Esophagus muscularis mucosa (tissue), 3 donors: ENCODE measurements at regions not wholly inside any gene's neighbourhood (a gene's known extent, or its start where the extent isn't known, plus 50 kb on each side); places are given as distances from the start of the nearest gene placed in this dataset.

ENCODE experiments used
- POLR2A ChIP-seq: fragments of 450-650 bp; IDR thresholded peaks from one replicate; pipeline ENCODE4 v1.6.1; 2017; ENCODE audit warnings: antibody characterized with exemption, moderate library complexity, mild to moderate bottlenecking, low read depth
- POLR2AphosphoS5 ChIP-seq, 2 donors: sonication (generic); formaldehyde crosslinking; IDR thresholded peaks; one replicate each; pipeline ENCODE4 v1.6.1; 2017; ENCODE audit warnings: antibody characterized with exemption in 2 of 2
- TF ChIP-seq, protein P1 (sequence below), 3 experiments: fragments of 200-600 bp in 2 of 3; fragments of 450-650 bp in 1 of 3; sonication (generic) in 2 of 3; IDR thresholded peaks; one replicate each; pipeline ENCODE4 v1.5.1; 2017 to 2019; ENCODE audit warnings: antibody characterized with exemption in 3 of 3, mild to moderate bottlenecking in 2 of 3, moderate library complexity in 1 of 3

DNA sequence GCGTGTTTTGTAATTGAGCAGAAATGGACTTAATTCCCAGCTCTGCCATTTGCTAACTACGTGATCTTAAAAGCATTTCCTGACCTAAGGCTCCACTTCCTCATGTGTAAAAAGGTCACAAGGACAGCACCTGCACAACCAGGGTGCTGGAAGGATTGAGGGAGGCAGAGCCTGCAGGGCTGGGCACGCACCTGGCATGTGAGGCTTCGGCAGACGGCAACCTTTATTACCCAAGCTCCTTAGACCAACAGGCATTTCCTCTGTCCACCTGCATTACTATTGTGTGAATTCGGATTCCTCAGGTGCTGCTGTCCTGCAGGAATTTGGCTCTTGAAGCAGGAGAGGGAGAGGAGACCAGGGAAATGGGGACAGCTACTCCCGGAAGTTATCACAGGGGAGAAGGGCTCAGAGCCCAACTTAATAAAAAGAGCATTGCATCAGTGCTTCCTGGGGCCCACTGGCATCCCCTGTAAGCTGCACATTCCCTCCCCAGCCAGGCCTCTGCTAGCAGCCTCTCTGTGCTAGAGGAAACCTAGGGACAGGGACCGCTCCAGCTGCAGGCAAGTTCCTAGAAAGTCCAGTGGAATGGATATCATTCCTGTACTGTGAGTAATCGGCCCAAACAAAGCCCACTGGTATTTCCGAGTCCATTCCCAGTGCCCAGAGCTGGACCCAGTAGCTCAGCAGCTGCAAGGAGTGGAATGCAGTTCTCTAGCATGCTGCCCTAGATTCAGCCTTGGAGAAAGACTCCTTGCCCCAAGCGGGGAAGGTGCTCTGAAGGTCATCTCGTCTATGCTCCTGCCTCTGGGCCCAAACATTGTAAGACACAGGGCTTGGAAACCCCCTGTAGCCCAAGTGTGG lies 157.1 kb upstream of the CCND2 start:
- TF ChIP-seq, protein P1, sequence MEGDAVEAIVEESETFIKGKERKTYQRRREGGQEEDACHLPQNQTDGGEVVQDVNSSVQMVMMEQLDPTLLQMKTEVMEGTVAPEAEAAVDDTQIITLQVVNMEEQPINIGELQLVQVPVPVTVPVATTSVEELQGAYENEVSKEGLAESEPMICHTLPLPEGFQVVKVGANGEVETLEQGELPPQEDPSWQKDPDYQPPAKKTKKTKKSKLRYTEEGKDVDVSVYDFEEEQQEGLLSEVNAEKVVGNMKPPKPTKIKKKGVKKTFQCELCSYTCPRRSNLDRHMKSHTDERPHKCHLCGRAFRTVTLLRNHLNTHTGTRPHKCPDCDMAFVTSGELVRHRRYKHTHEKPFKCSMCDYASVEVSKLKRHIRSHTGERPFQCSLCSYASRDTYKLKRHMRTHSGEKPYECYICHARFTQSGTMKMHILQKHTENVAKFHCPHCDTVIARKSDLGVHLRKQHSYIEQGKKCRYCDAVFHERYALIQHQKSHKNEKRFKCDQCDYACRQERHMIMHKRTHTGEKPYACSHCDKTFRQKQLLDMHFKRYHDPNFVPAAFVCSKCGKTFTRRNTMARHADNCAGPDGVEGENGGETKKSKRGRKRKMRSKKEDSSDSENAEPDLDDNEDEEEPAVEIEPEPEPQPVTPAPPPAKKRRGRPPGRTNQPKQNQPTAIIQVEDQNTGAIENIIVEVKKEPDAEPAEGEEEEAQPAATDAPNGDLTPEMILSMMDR (IDR thresholded peaks at IDR 0.05), result no peak
- TF ChIP-seq POLR2AphosphoS5 (IDR thresholded peaks at IDR 0.05) (peak in 1 of 2 donors; percentile 19), POLR2A (no peak)
